ENCODE measurements at regions not wholly inside any gene's neighbourhood (a gene's known extent, or its start where the extent isn't known, plus 50 kb on each side); places are given as distances from the start of the nearest gene placed in this dataset.
A peak's percentile ranks its signal among the peaks of the same experiment; 100 is the strongest.

DNA sequence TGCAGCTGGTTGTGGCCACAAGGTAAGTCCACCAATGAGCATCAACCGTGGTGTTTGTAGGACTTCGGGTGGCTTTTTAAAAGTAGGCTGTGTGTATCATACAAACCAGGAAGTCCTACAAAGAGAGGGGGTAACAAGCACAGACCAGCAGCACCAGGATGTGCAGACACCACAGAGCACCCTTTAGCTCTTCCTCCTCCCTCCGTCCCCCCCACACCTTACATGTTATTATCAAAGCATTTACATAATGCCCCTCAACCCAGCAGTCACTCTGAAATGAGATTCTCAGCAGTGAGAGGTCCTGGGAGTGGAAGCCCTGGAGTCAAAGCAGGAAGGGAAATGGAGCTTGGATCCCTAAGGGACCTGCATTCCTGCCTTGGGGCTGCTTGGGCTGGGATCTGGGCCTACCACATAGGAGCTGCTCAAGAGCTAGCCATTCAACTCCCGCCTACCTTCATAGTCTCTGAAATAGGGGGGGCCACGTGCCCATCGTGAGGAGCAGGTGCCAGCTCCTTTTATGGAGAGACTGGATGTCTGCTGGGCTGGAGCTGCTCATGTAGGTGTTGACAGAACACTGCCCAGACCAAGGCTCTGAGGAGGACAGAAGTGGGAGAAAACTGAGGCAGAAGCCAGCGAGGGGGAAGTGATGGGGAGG is 90.6 kb downstream of the PSMB1 start:
- Histone ChIP-seq H3K4me1 (no peaks in the 10 kb centered on the region), H3K27me3 (no peaks in the 10 kb centered on the region), H3K27ac (no peak overlapping the region), H3K36me3 (no peaks in the 10 kb centered on the region), H3K4me3 (no peak overlapping the region), H3K9me3 (no peaks in the 10 kb centered on the region)
- TF ChIP-seq, protein P1, sequence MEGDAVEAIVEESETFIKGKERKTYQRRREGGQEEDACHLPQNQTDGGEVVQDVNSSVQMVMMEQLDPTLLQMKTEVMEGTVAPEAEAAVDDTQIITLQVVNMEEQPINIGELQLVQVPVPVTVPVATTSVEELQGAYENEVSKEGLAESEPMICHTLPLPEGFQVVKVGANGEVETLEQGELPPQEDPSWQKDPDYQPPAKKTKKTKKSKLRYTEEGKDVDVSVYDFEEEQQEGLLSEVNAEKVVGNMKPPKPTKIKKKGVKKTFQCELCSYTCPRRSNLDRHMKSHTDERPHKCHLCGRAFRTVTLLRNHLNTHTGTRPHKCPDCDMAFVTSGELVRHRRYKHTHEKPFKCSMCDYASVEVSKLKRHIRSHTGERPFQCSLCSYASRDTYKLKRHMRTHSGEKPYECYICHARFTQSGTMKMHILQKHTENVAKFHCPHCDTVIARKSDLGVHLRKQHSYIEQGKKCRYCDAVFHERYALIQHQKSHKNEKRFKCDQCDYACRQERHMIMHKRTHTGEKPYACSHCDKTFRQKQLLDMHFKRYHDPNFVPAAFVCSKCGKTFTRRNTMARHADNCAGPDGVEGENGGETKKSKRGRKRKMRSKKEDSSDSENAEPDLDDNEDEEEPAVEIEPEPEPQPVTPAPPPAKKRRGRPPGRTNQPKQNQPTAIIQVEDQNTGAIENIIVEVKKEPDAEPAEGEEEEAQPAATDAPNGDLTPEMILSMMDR (IDR thresholded peaks at IDR 0.05) = no peak
- DNase-seq = no peak

DNA sequence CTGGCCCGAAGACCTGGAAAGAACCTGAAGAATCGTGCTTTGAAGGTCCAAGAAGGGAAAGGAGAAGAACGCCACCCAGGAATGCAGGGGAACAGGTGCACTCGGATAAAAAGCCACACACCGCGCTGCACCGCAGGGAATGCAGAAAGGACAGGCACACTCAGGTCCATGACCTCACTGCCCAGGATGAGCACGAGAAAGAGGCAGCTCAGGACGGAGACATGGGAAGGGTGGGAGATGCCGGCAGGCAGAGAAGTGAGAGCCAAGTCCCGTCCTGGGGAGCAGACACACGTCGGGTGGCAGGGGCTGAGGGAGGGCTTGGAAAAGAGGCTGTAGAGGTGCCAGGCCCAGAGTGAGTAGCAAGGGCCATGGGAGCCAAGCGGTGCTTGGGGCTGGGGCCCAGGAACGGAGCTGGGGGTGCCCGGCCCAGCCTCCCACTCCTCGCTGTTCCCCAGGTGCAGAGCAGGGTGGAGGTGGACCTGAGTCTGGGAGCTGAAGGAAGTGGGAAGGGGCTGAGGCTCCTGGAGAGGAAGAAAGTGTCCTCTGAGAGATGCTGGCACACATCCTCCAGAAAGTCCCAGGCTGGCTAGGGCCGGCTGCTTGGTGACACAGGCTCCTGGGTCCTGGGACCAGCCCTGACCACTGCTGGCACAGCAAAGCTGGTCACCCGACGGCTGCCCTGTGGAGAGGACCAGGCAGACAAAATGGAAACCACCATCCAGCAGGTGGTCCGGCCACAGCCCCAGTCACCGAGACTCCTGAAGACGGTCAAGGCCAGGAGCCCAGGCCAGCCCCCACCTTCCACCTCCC is 91.3 kb downstream of the PSMB1 start:
- no peaks in the 10 kb centered on the region for H3K36me3 ChIP-seq

DNA sequence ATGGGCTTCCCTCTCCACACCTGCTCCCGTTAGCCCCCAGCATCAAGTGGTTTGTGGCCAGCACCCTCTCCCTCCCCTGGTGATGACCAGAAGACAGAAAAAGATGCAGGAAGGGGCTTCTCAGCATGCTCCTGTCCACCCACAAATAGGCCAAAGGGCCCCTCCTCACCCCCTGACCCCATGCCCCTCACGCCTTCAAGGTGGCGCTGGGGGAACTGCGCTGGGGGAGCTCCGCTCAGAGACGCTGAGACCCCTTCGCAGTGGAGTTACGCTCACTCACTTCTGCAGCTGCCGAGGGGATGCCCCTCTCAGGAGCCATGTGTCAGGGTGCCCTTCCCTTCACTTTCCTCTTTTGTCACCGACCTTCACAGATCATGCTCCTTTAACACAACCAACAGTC is 92.0 kb downstream of the PSMB1 start:
- DNase-seq = no peak
- TF ChIP-seq, protein P1 (IDR thresholded peaks at IDR 0.05) = no peak
- TF ChIP-seq POLR2A (IDR thresholded peaks at IDR 0.05) = no peak
- H3K4me3 ChIP-seq = no peak overlapping the region
- H3K36me3 ChIP-seq = no peaks in the 10 kb centered on the region
- no peaks in the 10 kb centered on the region for H3K4me1 ChIP-seq
- H3K9me3 ChIP-seq = no peaks in the 10 kb centered on the region
- H3K27me3 ChIP-seq = no peaks in the 10 kb centered on the region
- H3K27ac ChIP-seq = no peak overlapping the region

More for the DNA sequence above, 91.3 kb downstream of the PSMB1 start:
- no peaks in the 10 kb centered on the region for H3K4me1 ChIP-seq
- no peak overlapping the region for H3K27ac ChIP-seq
- no peak for DNase-seq
- no peak for TF ChIP-seq POLR2A (IDR thresholded peaks at IDR 0.05)
- TF ChIP-seq, protein P1 (IDR thresholded peaks at IDR 0.05) = no peak
- no peaks in the 10 kb centered on the region for H3K9me3 ChIP-seq
- no peak overlapping the region for H3K4me3 ChIP-seq
- no peaks in the 10 kb centered on the region for H3K27me3 ChIP-seq

DNA sequence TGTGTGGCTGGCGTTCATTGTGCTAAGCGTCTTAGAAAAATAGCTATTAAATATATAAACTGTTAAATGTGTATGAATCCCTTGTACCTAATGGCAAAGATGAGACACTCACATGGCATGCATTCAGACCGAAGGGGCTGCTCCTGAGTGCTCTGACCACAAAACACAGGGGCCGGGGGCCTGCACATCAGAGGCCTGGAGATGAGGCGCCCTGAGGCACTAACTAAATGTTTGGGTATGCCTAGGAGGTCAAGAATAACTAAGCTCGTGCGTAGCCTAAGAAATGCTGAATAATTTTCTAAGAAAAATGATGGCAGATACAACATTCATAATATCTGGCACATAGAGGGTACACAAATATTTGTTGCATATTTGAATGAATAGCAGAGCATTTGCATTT is 92.5 kb downstream of the PSMB1 start:
- Histone ChIP-seq H3K36me3 (no peaks in the 10 kb centered on the region), H3K27me3 (no peaks in the 10 kb centered on the region), H3K4me1 (no peaks in the 10 kb centered on the region), H3K27ac (no peak overlapping the region), H3K9me3 (no peaks in the 10 kb centered on the region), H3K4me3 (no peak overlapping the region)
- DNase-seq = no peak
- TF ChIP-seq, protein P1 (IDR thresholded peaks at IDR 0.05) = no peak
- no peak for TF ChIP-seq POLR2A (IDR thresholded peaks at IDR 0.05)

DNA sequence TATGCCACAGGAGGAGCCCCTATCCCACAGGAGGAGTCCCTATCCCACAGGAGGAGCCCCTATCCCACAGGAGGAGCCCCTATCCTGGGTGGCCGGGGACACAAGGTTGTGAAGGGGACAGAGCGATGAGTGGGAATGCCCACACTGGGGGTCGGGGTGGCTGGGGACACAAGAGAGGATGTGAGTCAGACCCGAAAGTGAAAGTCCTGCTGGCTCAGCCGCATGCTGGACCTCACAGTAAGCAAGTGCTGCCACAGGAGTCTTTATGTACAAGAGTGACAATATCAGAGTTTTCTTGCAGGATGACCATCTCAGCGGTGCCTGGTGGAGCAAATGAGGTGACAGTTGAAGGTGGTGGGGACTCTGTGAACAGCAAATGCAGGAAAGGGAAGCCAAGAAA is 93.7 kb downstream of the PSMB1 start:
- H3K27me3 ChIP-seq = no peaks in the 10 kb centered on the region
- H3K4me3 ChIP-seq = peak overlapping the region in 1 of 4 donors; percentile 34
- H3K4me1 ChIP-seq = no peaks in the 10 kb centered on the region
- peak in 2 of 3 donors; percentile 31 to 60 for DNase-seq
- no peaks in the 10 kb centered on the region for H3K36me3 ChIP-seq
- no peak overlapping the region for H3K27ac ChIP-seq
- H3K9me3 ChIP-seq = no peaks in the 10 kb centered on the region
- TF ChIP-seq, protein P1 (IDR thresholded peaks at IDR 0.05) = no peak
- TF ChIP-seq POLR2A (IDR thresholded peaks at IDR 0.05) = no peak
